Kidney (tissue), 13 donors: ENCODE measurements at regions not wholly inside any gene's neighbourhood (a gene's known extent, or its start where the extent isn't known, plus 50 kb on each side); places are given as distances from the start of the nearest gene placed in this dataset.
A peak's percentile ranks its signal among the peaks of the same experiment; 100 is the strongest.

Source experiments
- DNase-seq, 5 donors: peaks; one replicate each; pipeline ENCODE4 v3.0.0-alpha.2; 2013 to 2020
- FAIRE-seq: peaks from 2 replicates; lab custom pipeline; 2012; peaks lifted over from hg19 to GRCh38; lab: Jason Lieb, UNC
- H3K27ac ChIP-seq, 2 donors: one replicate each; pipeline ENCODE4 v1.7.0; 2013; ENCODE audit warnings: low read depth in 2 of 2, low read length in 2 of 2, inconsistent platforms in 1 of 2
- H3K27me3 ChIP-seq: one replicate; pipeline ENCODE4 v1.7.1; 2013; ENCODE audit warnings: low read length, inconsistent platforms; ENCODE audit not compliant: control insufficient read depth, insufficient read depth
- H3K36me3 ChIP-seq, 3 donors: one replicate each; pipeline versions ENCODE4 v1.7.0 to v1.7.1; 2013; ENCODE audit warnings: low read length in 3 of 3, control low read depth in 1 of 3, inconsistent platforms in 1 of 3; ENCODE audit not compliant: insufficient read depth in 3 of 3, control insufficient read depth in 2 of 3
- H3K4me1 ChIP-seq, 3 donors: one replicate each; pipeline versions ENCODE4 v1.7.0 to v1.7.1; 2013; ENCODE audit warnings: low read length in 3 of 3, inconsistent platforms in 1 of 3, low read depth in 1 of 3; ENCODE audit not compliant: control insufficient read depth in 2 of 3, insufficient read depth in 2 of 3
- H3K4me3 ChIP-seq, 3 donors: one replicate each; pipeline versions ENCODE4 v1.7.0 to v1.8.1; 2013; ENCODE audit warnings: low read length in 3 of 3, control low read depth in 1 of 3, inconsistent platforms in 1 of 3
- H3K9ac ChIP-seq, 3 donors: one replicate each; pipeline versions ENCODE4 v1.7.0 to v1.7.1; 2013; ENCODE audit warnings: low read length in 3 of 3, control low read depth in 1 of 3, inconsistent platforms in 1 of 3
- H3K9me3 ChIP-seq, 3 donors: one replicate each; pipeline versions ENCODE4 v1.7.0 to v1.7.1; 2013; ENCODE audit warnings: low read length in 3 of 3, control low read depth in 1 of 3, inconsistent platforms in 1 of 3; ENCODE audit not compliant: control insufficient read depth in 2 of 3, insufficient read depth in 1 of 3
- intact Hi-C: fragments of 100-400 bp; cut with DNase I; formaldehyde crosslinking; loops from one replicate; pipeline ENCODE4 v1.11.1; 2022
- TF ChIP-seq, protein P1 (sequence below): IDR thresholded peaks from 3 replicates; pipeline ENCODE4 v1.5.1; 2012; ENCODE audit warnings: mild to moderate bottlenecking, moderate library complexity, borderline replicate concordance; ENCODE audit not compliant: insufficient read depth; ENCODE audit errors: extremely low read depth
- donor health status: control.
- donor health status: control.
- donor health status: control.
- donor health status: control.
- donor health status: control.
- donor health status: DM: yes; HTN: yes; CAD: no.
- donor health status: Normal renal cell carcinoma (clear cell type).

DNA sequence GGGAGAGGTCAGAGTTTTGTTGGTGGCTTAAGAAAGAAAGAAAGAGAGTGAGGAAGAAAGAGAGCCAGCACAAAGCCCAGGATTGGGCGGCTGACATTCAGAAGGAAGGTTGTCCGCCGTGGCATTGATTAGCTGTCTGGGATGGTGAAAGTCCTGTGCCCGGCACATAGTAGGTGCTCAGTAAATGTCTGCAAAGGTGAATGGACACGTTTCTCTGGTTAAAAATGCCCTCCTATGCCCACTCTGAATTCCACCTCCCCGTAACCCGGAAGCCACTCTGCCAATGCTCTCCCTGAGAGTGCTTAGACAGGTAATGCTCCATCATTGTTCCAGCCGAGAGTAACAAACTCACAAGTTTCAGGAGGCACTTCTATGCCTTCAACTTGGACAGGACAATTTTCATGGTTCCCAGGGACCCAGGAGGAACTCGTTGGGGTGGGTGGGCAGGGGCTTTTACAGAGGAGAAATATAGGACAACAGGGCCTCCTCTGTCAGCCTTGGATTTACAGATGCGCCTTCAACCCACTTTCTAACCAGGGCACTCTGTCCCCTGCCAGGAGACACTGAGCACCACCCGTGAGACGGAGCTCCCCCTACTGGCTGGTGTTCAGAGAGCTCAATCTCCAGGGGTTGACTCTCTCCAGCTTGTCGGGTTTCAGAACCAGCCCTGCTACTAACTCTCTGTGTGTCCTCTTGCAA lies 411.5 kb upstream of the ZMIZ1 start:
- peak; percentile 67 to 85 (median 78) for DNase-seq
- FAIRE-seq: no peak
- peak overlapping the region; percentile 18 to 58 for H3K27ac ChIP-seq

DNA sequence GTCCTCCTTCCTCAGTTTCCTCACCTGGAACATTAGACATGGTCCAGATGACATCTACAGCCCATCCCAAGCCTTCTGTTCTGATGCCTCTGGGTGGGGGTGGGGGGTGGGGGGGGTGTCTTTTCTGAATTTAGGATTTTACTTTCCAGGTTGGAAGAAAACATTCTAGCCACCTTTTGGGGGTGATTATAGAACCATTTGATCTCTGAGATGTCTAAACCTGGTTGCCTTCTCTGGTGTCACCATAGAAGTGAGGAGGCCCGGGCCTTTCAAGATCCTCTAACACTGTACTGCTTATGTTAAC lies 411.0 kb upstream of the ZMIZ1 start:
- TF ChIP-seq, protein P1, sequence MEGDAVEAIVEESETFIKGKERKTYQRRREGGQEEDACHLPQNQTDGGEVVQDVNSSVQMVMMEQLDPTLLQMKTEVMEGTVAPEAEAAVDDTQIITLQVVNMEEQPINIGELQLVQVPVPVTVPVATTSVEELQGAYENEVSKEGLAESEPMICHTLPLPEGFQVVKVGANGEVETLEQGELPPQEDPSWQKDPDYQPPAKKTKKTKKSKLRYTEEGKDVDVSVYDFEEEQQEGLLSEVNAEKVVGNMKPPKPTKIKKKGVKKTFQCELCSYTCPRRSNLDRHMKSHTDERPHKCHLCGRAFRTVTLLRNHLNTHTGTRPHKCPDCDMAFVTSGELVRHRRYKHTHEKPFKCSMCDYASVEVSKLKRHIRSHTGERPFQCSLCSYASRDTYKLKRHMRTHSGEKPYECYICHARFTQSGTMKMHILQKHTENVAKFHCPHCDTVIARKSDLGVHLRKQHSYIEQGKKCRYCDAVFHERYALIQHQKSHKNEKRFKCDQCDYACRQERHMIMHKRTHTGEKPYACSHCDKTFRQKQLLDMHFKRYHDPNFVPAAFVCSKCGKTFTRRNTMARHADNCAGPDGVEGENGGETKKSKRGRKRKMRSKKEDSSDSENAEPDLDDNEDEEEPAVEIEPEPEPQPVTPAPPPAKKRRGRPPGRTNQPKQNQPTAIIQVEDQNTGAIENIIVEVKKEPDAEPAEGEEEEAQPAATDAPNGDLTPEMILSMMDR: no peak
- Histone ChIP-seq H3K27me3 (no peaks in the 10 kb centered on the region), H3K4me1 (peaks cover 0 to 5% (median 3%) of the 10 kb centered on the region in 3 donors), H3K27ac (peak overlapping the region in 1 of 2 donors; percentile 29), H3K9me3 (no peaks in the 10 kb centered on the region), H3K4me3 (no peak overlapping the region), H3K9ac (no peak overlapping the region), H3K36me3 (no peaks in the 10 kb centered on the region)
- intact Hi-C loops: no loop called here
- no peak for FAIRE-seq
- DNase-seq: no peak

More for the DNA sequence above, 411.5 kb upstream of the ZMIZ1 start:
- Histone ChIP-seq H3K4me3 (peak overlapping the region in 2 of 3 donors; percentile 1 to 38), H3K27me3 (no peaks in the 10 kb centered on the region), H3K36me3 (no peaks in the 10 kb centered on the region), H3K9me3 (no peaks in the 10 kb centered on the region), H3K9ac (no peak overlapping the region), H3K4me1 (peaks cover 0 to 5% (median 3%) of the 10 kb centered on the region in 3 donors)
- intact Hi-C loops: no loop called here
- TF ChIP-seq, protein P1: peak; percentile 66

DNA sequence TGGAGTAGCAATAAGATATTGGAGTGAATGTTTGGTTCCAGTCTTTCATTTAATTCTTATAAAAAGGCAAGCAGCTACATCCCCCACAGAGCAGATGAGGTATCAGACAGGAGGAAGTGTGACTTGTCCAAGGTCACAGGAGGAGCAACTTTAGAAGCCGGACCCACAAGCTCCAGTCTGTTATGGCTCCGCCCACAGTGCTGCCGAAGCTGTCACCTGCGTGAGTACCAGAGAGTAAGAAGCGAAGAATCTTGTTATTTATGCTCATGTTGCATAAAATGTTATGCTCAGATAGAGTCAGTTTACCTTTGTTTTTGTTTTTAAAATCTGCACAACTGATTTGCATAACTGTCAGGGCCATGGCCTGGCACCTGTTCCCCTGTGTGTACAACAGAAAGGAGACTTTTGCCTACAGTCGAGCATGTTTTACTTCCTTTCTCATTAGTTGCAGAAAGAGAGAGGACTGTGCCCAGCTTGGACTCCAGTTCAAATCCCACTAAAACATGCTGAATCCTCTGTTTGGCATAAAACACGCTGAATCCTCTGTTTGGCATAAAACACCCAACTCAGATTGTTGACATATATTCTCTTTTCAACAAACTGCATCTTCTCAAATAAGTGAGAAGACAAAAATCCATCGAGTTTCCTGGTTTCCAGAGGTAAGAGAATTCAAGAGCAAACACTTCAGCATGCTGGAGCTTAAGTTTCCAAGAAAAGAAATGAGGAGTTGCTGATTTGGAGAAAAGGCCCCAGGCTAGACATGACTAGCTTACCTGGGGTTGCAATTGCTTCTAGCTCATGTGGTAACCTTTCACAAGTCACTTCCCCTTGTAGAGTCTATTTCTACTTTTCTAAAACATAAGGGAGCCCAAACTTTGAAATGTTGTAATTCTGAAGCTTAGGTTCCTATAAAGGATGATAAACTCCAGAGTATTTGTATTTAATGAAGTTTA lies 409.8 kb upstream of the ZMIZ1 start:
- TF ChIP-seq, protein P1: no peak
- no peak overlapping the region for H3K27ac ChIP-seq
- peaks cover 0 to 5% (median 3%) of the 10 kb centered on the region in 3 donors for H3K4me1 ChIP-seq
- no peaks in the 10 kb centered on the region for H3K36me3 ChIP-seq
- no peaks in the 10 kb centered on the region for H3K27me3 ChIP-seq
- H3K9ac ChIP-seq: no peak overlapping the region
- H3K4me3 ChIP-seq: no peak overlapping the region
- no peaks in the 10 kb centered on the region for H3K9me3 ChIP-seq
- FAIRE-seq (no peak), DNase-seq (no peak)
- intact Hi-C loops: no loop called here
